ENCODE measurements at regions not wholly inside any gene's neighbourhood (a gene's known extent, or its start where the extent isn't known, plus 50 kb on each side); places are given as distances from the start of the nearest gene placed in this dataset.

- H3K27me3 ChIP-seq (ENCODE audit: insufficient read depth), result no peaks in the 10 kb centered on the region
- TF ChIP-seq EZH2phosphoT487 (IDR thresholded peaks at IDR 0.05; ENCODE audit: unreplicated experiment), result no peak
- no peak for TF ChIP-seq REST (IDR thresholded peaks at IDR 0.05; ENCODE audit: unreplicated experiment)
- no peak for TF ChIP-seq STAT1 (IDR thresholded peaks at IDR 0.05; ENCODE audit: unreplicated experiment)
- no peak for TF ChIP-seq JUNB (IDR thresholded peaks at IDR 0.05; ENCODE audit: unreplicated experiment)
- no peak for TF ChIP-seq NANOG (IDR thresholded peaks at IDR 0.05; ENCODE audit: borderline replicate concordance)
- Mint-ChIP-seq H3K36me3 (ENCODE audit: low read depth) (no peaks in the 10 kb centered on the region), H3K27me3 (ENCODE audit: insufficient read depth, low read depth, poor library complexity) (no peaks in the 10 kb centered on the region), H3K4me3 (no peak overlapping the region), H3K9me3 (no peaks in the 10 kb centered on the region), H3K4me1 (no peaks in the 10 kb centered on the region), H3K27ac (no peak overlapping the region)
- H2AFZ ChIP-seq, result no peak overlapping the region
- no peaks in the 10 kb centered on the region for H3K79me2 ChIP-seq (replicated peaks; ENCODE audit: insufficient read depth)
- H3K27ac ChIP-seq (ENCODE audit: low read depth), result no peak overlapping the region
- H3K4me1 ChIP-seq (ENCODE audit: insufficient read depth), result no peaks in the 10 kb centered on the region
- no peaks in the 10 kb centered on the region for H3K36me3 ChIP-seq (ENCODE audit: insufficient read depth)
- DNase-seq (ENCODE audit: low spot score), result no peak
- H3F3A ChIP-seq (replicated peaks; ENCODE audit: low read depth), result no peaks in the 10 kb centered on the region
- no peaks in the 10 kb centered on the region for H3K9me2 ChIP-seq (ENCODE audit: insufficient read depth)
- H4K20me1 ChIP-seq (replicated peaks; ENCODE audit: insufficient read depth), result no peaks in the 10 kb centered on the region
- H3K4me3 ChIP-seq, result no peak overlapping the region
- H3K4me2 ChIP-seq, result no peak overlapping the region
- no peak for ATAC-seq
These were observed 111.6 kb downstream of the WT1 start for GRCh38 chr11:32323814-32324130.

- ATAC-seq, result no peak
- Histone ChIP-seq H3F3A (replicated peaks; ENCODE audit: low read depth) (no peaks in the 10 kb centered on the region), H3K4me3 (no peak overlapping the region), H3K27ac (ENCODE audit: low read depth) (no peak overlapping the region), H3K4me2 (no peak overlapping the region), H2AFZ (no peak overlapping the region), H4K20me1 (replicated peaks; ENCODE audit: insufficient read depth) (no peaks in the 10 kb centered on the region), H3K79me2 (replicated peaks; ENCODE audit: insufficient read depth) (no peaks in the 10 kb centered on the region), H3K36me3 (ENCODE audit: insufficient read depth) (no peaks in the 10 kb centered on the region), H3K9me2 (ENCODE audit: insufficient read depth) (no peaks in the 10 kb centered on the region), H3K4me1 (ENCODE audit: insufficient read depth) (no peaks in the 10 kb centered on the region), H3K27me3 (ENCODE audit: insufficient read depth) (no peaks in the 10 kb centered on the region)
- no peak overlapping the region for H3K27ac Mint-ChIP-seq
- H3K27me3 Mint-ChIP-seq (ENCODE audit: insufficient read depth, low read depth, poor library complexity), result no peaks in the 10 kb centered on the region
- no peaks in the 10 kb centered on the region for H3K9me3 Mint-ChIP-seq
- no peaks in the 10 kb centered on the region for H3K4me1 Mint-ChIP-seq
- H3K4me3 Mint-ChIP-seq, result no peak overlapping the region
- no peaks in the 10 kb centered on the region for H3K36me3 Mint-ChIP-seq (ENCODE audit: low read depth)
- no peak for DNase-seq (ENCODE audit: low spot score)
- TF ChIP-seq STAT1 (IDR thresholded peaks at IDR 0.05; ENCODE audit: unreplicated experiment), result no peak
- no peak for TF ChIP-seq ZNF462 (CRISPR knock-in tag; IDR thresholded peaks at IDR 0.05)
- no peak for TF ChIP-seq REST (IDR thresholded peaks at IDR 0.05; ENCODE audit: unreplicated experiment)
- TF ChIP-seq JUNB (IDR thresholded peaks at IDR 0.05; ENCODE audit: unreplicated experiment), result no peak
- no peak for TF ChIP-seq CREB1 (CRISPR knock-in tag; IDR thresholded peaks at IDR 0.05; ENCODE audit: low read depth)
- TF ChIP-seq NANOG (IDR thresholded peaks at IDR 0.05; ENCODE audit: borderline replicate concordance), result no peak
- no peak for TF ChIP-seq ZNF114 (CRISPR knock-in tag; IDR thresholded peaks at IDR 0.05)
- no peak for TF ChIP-seq EZH2phosphoT487 (IDR thresholded peaks at IDR 0.05; ENCODE audit: unreplicated experiment)
These were observed 110.2 kb downstream of the WT1 start for GRCh38 chr11:32325187-32325586.

Measured in GM23338 (cell line).